ENCODE measurements at regions not wholly inside any gene's neighbourhood (a gene's known extent, or its start where the extent isn't known, plus 50 kb on each side); places are given as distances from the start of the nearest gene placed in this dataset.

GRCh38 chr17:77001487-77001886 is 133.3 kb downstream of the MGAT5B start:
- no peak for DNase-seq (ENCODE audit: low read depth)

GRCh38 chr17:77002103-77003045 is 134.2 kb downstream of the MGAT5B start:
- no peak for DNase-seq (ENCODE audit: low read depth)

- DNase-seq (ENCODE audit: low read depth), result no peak
Observed at GRCh38 chr17:77003699-77004098, 135.5 kb downstream of the MGAT5B start.

- DNase-seq (ENCODE audit: low read depth), result no peak
Observed at GRCh38 chr17:77006971-77007649, 133.7 kb upstream of the SEC14L1 start.

- DNase-seq (ENCODE audit: low read depth), result no peak
Observed at GRCh38 chr17:77009877-77010276, 130.9 kb upstream of the SEC14L1 start.

- DNase-seq (ENCODE audit: low read depth), result no peak
Observed at GRCh38 chr17:77010667-77011066, 130.1 kb upstream of the SEC14L1 start.

GRCh38 chr17:77011173-77012011 is 129.4 kb upstream of the SEC14L1 start:
- DNase-seq (ENCODE audit: low read depth), result peak; percentile 35

GRCh38 chr17:77018504-77018903 is 122.3 kb upstream of the SEC14L1 start:
- DNase-seq (ENCODE audit: low read depth), result no peak

GRCh38 chr17:77019893-77020379 is 120.8 kb upstream of the SEC14L1 start:
- no peak for DNase-seq (ENCODE audit: low read depth)

GRCh38 chr17:77020973-77021372 is 119.8 kb upstream of the SEC14L1 start:
- no peak for DNase-seq (ENCODE audit: low read depth)

GRCh38 chr17:77022766-77023165 is 118.0 kb upstream of the SEC14L1 start:
- DNase-seq (ENCODE audit: low read depth), result no peak

GRCh38 chr17:77025781-77026180 is 115.0 kb upstream of the SEC14L1 start:
- no peak for DNase-seq (ENCODE audit: low read depth)

GRCh38 chr17:77027271-77027889 is 113.4 kb upstream of the SEC14L1 start:
- DNase-seq (ENCODE audit: low read depth), result no peak

GRCh38 chr17:77028900-77029299 is 111.9 kb upstream of the SEC14L1 start:
- no peak for DNase-seq (ENCODE audit: low read depth)

- no peak for DNase-seq (ENCODE audit: low read depth)
Observed at GRCh38 chr17:77032929-77033328, 107.8 kb upstream of the SEC14L1 start.

- DNase-seq (ENCODE audit: low read depth), result no peak
Observed at GRCh38 chr17:77033892-77034404, 106.8 kb upstream of the SEC14L1 start.

- no peak for DNase-seq (ENCODE audit: low read depth)
Observed at GRCh38 chr17:77034677-77035424, 105.9 kb upstream of the SEC14L1 start.

GRCh38 chr17:77035526-77035925 is 105.2 kb upstream of the SEC14L1 start:
- DNase-seq (ENCODE audit: low read depth), result no peak

- DNase-seq (ENCODE audit: low read depth), result no peak
Observed at GRCh38 chr17:77036136-77036840, 104.5 kb upstream of the SEC14L1 start.

- DNase-seq (ENCODE audit: low read depth), result no peak
Observed at GRCh38 chr17:77036841-77037381, 103.9 kb upstream of the SEC14L1 start.

All from stimulated activated CD8-positive, alpha-beta memory T cell treated with anti-CD3 and anti-CD28 coated beads, Interleukin-12 subunit alpha, Interleukin-12 subunit beta, amount 100 ng/mL, for 1 hour (primary cell).